ENCODE measurements at regions not wholly inside any gene's neighbourhood (a gene's known extent, or its start where the extent isn't known, plus 50 kb on each side); places are given as distances from the start of the nearest gene placed in this dataset.
A peak's percentile ranks its signal among the peaks of the same experiment; 100 is the strongest.

DNA sequence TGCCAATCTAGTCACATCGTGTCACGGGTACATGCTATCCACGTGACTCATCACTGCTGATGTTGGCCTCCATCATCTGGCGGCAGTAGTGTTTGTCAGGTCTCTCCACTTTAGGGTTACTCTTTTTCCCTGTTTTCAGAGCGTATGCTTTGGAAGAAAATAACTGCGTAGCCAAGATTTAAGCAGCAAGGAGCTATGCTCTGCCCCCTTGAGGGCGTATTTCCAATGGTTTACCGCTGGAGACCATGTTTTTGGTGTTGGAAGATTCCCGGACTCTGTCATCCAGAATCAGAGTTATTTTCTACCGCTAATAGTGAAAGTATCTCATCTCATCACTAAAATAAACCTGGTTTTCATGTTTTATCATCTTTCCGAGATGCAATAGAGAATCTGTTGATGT is 306.5 kb downstream of the C6orf118 start:
- no peaks in the 10 kb centered on the region for H3K36me3 ChIP-seq (replicated peaks)
- H3K27me3 ChIP-seq (replicated peaks) = no peaks in the 10 kb centered on the region
- no peak for DNase-seq
- no peak overlapping the region for H3K4me3 ChIP-seq (ENCODE audit: low read depth, low read length)
- TF ChIP-seq, protein P1, sequence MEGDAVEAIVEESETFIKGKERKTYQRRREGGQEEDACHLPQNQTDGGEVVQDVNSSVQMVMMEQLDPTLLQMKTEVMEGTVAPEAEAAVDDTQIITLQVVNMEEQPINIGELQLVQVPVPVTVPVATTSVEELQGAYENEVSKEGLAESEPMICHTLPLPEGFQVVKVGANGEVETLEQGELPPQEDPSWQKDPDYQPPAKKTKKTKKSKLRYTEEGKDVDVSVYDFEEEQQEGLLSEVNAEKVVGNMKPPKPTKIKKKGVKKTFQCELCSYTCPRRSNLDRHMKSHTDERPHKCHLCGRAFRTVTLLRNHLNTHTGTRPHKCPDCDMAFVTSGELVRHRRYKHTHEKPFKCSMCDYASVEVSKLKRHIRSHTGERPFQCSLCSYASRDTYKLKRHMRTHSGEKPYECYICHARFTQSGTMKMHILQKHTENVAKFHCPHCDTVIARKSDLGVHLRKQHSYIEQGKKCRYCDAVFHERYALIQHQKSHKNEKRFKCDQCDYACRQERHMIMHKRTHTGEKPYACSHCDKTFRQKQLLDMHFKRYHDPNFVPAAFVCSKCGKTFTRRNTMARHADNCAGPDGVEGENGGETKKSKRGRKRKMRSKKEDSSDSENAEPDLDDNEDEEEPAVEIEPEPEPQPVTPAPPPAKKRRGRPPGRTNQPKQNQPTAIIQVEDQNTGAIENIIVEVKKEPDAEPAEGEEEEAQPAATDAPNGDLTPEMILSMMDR (IDR thresholded peaks at IDR 0.05; ENCODE audit: low read depth, low read length, missing control alignments) = peak; percentile 5
- no peak overlapping the region for H3K27ac ChIP-seq
- in situ Hi-C loops (cut with HindIII; ENCODE audit: low pct_ligation_motif_present, low sequenced_read_pairs) = no loop called here

DNA sequence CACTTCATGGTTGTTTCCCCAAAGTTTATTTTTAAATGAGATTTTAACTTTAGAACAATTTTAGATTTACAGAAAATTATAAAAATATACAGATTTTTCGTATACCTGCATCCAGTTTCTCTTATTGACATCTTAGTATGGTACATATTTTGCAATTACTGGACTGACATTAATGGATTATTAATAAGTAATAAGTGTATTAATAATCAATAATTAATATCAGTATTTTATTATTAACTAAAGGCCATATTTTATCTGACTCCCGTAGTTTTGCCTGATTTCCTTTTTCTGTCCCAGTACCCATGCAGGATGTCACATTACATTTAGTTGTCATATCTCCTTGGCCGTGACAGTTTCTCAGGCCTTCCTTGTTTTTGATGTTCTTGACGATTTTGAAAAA is 307.0 kb downstream of the C6orf118 start:
- no peak for DNase-seq
- no peaks in the 10 kb centered on the region for H3K36me3 ChIP-seq (replicated peaks)
- in situ Hi-C loops (cut with HindIII; ENCODE audit: low pct_ligation_motif_present, low sequenced_read_pairs) = no loop called here
- no peak overlapping the region for H3K4me3 ChIP-seq (ENCODE audit: low read depth, low read length)
- no peak overlapping the region for H3K27ac ChIP-seq
- no peaks in the 10 kb centered on the region for H3K27me3 ChIP-seq (replicated peaks)
- TF ChIP-seq, protein P1 (IDR thresholded peaks at IDR 0.05; ENCODE audit: low read depth, low read length, missing control alignments) = no peak

DNA sequence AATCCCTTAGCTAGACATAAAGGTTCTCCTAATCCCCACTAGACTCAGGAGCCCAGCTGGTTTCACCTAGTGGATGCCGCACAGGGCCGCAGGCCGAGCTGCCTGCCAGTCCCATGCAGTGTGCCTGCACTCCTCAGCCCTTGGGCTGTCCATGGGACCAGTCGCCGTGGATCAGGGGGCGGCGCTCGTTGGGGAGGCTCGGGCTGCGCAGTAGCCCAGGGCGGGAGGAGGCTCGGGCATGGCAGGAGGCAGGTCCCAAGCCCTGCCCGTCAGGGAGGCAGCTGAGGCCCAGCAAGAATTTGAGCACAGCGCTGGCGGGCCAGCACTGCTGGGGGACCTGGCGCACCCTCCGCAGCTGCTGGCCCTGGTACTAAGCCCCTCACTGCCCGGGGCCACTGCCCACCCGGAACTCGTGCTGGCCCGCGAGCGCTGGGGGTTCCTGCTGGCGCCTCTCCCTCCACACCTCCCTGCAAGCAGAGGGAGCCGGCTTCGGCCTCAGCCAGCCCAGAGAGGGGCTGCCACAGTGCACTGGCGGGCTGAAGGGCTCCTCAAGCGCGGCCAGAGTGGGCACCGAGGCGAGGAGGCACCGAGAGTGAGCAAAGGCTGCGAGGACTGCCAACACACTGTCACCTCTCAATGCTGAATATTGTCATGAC is 307.8 kb downstream of the C6orf118 start:
- H3K27me3 ChIP-seq (replicated peaks) = no peaks in the 10 kb centered on the region
- no peak for DNase-seq
- TF ChIP-seq, protein P1 (IDR thresholded peaks at IDR 0.05; ENCODE audit: low read depth, low read length, missing control alignments) = no peak
- H3K4me3 ChIP-seq (ENCODE audit: low read depth, low read length) = no peak overlapping the region
- in situ Hi-C loops (cut with HindIII; ENCODE audit: low pct_ligation_motif_present, low sequenced_read_pairs) = no loop called here
- H3K27ac ChIP-seq = no peak overlapping the region
- no peaks in the 10 kb centered on the region for H3K36me3 ChIP-seq (replicated peaks)

DNA sequence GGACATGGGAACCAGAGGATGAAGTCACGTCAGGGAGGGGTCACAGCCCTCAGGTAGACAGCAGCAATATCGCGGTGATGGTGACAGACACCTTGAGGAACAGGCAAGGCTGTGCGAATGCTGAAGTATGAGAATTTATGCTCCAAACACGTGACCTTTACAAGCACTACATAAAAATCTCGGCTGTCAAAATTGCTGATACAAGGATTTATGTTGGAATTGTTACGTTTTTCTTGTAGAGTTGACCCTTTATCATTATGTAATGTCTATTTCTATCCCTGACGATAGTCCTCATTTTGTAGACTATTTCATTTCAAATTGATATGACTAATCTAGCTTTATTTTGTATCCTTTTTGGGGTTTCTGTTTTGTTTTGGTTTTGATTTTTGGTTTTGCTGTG is 311.1 kb downstream of the C6orf118 start:
- no peak for DNase-seq
- no peaks in the 10 kb centered on the region for H3K27me3 ChIP-seq (replicated peaks)
- TF ChIP-seq, protein P1 (IDR thresholded peaks at IDR 0.05; ENCODE audit: low read depth, low read length, missing control alignments) = no peak
- H3K4me3 ChIP-seq (ENCODE audit: low read depth, low read length) = no peak overlapping the region
- in situ Hi-C loops (cut with HindIII; ENCODE audit: low pct_ligation_motif_present, low sequenced_read_pairs) = no loop called here
- no peak overlapping the region for H3K27ac ChIP-seq
- H3K36me3 ChIP-seq (replicated peaks) = no peaks in the 10 kb centered on the region

DNA sequence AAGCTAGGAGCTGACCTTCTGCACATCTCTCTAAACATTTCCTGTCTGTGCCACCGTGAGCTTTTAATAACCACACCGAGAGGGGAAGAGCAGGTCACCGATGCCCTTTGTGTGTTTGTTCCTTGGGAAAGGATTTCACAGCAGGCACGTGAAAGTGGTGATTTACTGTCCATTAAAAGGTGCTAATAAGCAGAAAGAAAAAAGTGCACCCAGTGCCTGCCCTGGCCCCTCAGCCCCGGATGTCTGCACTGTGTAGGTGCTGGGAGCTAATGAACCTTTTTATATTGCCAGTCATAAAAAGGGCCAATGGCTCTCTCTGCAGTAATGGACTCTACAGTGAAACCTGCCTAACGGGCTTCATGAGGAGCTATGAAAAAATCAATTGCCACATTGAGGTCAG is 312.6 kb downstream of the C6orf118 start:
- TF ChIP-seq, protein P1 (IDR thresholded peaks at IDR 0.05; ENCODE audit: low read depth, low read length, missing control alignments) = no peak
- Histone ChIP-seq H3K4me3 (ENCODE audit: low read depth, low read length) (no peak overlapping the region), H3K36me3 (replicated peaks) (no peaks in the 10 kb centered on the region), H3K27me3 (replicated peaks) (no peaks in the 10 kb centered on the region), H3K27ac (no peak overlapping the region)
- in situ Hi-C loops (cut with HindIII; ENCODE audit: low pct_ligation_motif_present, low sequenced_read_pairs) = no loop called here
- DNase-seq = no peak

DNA sequence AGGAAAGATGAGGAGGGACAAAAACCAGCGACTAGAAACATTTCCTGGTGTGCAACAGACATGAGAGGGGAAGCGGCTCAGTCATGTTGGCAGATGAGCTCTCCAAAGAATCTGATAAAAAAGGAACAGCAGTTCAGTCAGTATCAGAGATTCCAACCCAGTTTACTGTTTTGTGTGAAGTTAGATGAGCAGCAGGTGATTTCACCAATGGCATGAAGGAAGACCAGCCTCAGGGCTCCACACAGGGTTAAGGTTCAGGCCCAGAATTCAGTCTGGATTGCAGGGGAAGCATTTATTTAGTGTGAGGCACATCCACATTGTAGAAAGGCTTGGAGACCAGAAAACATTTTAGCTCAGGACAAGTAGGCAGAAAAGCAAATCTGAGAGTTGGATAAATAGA is 317.8 kb downstream of the C6orf118 start:
- Histone ChIP-seq H3K27ac (no peak overlapping the region), H3K36me3 (replicated peaks) (no peaks in the 10 kb centered on the region), H3K4me3 (ENCODE audit: low read depth, low read length) (no peak overlapping the region), H3K27me3 (replicated peaks) (no peaks in the 10 kb centered on the region)
- in situ Hi-C loops (cut with HindIII; ENCODE audit: low pct_ligation_motif_present, low sequenced_read_pairs) = no loop called here
- TF ChIP-seq, protein P1 (IDR thresholded peaks at IDR 0.05; ENCODE audit: low read depth, low read length, missing control alignments) = no peak
- DNase-seq = no peak

Data from brain microvascular endothelial cell (primary cell).